Liver (tissue), 8 donors: ENCODE measurements at regions not wholly inside any gene's neighbourhood (a gene's known extent, or its start where the extent isn't known, plus 50 kb on each side); places are given as distances from the start of the nearest gene placed in this dataset.

Experiments
- DNase-seq: peaks from one replicate; pipeline ENCODE4 v3.0.0-alpha.2; 2017; ENCODE audit warnings: low spot score
- H3K27ac ChIP-seq, 2 donors: one replicate each; pipeline ENCODE4 v1.7.0; 2013; ENCODE audit warnings: inconsistent platforms in 2 of 2, low read length in 2 of 2, control low read depth in 1 of 2, low read depth in 1 of 2, mild to moderate bottlenecking in 1 of 2
- H3K27me3 ChIP-seq, 4 donors: one replicate each; pipeline versions ENCODE4 v1.6.1 to v1.7.0; 2013; ENCODE audit warnings: low read length in 3 of 4, inconsistent platforms in 1 of 4, mild to moderate bottlenecking in 1 of 4, moderate library complexity in 1 of 4; ENCODE audit not compliant: control insufficient read depth in 4 of 4, insufficient read depth in 4 of 4
- H3K36me3 ChIP-seq, 4 donors: one replicate each; pipeline versions ENCODE4 v1.6.1 to v1.7.0; 2013; ENCODE audit warnings: low read length in 3 of 4, mild to moderate bottlenecking in 3 of 4, low read depth in 1 of 4, moderate library complexity in 1 of 4; ENCODE audit not compliant: control insufficient read depth in 4 of 4, insufficient read depth in 3 of 4
- H3K4me1 ChIP-seq, 4 donors: one replicate each; pipeline versions ENCODE4 v1.6.1 to v1.7.0; 2013; ENCODE audit warnings: low read length in 3 of 4, mild to moderate bottlenecking in 3 of 4, moderate library complexity in 1 of 4; ENCODE audit not compliant: control insufficient read depth in 4 of 4, insufficient read depth in 4 of 4
- H3K4me3 ChIP-seq, 3 donors: one replicate each; pipeline versions ENCODE4 v1.6.1 to v1.7.0; 2013; ENCODE audit warnings: low read length in 3 of 3, control low read depth in 1 of 3, low read depth in 1 of 3, mild to moderate bottlenecking in 1 of 3
- H3K9ac ChIP-seq, 2 donors: one replicate each; pipeline ENCODE4 v1.7.0; 2013; ENCODE audit warnings: low read length in 2 of 2, mild to moderate bottlenecking in 2 of 2, moderate library complexity in 2 of 2, control low read depth in 1 of 2, low read depth in 1 of 2
- H3K9me3 ChIP-seq, 4 donors: one replicate each; pipeline versions ENCODE4 v1.6.1 to v1.7.0; 2013; ENCODE audit warnings: low read length in 3 of 4; ENCODE audit not compliant: control insufficient read depth in 4 of 4
- FOXA2 ChIP-seq: IDR thresholded peaks from 2 replicates; pipeline ENCODE4 v1.6.1; 2016; ENCODE audit warnings: antibody characterized with exemption
- HNF4A ChIP-seq, 2 donors: conservative IDR thresholded peaks; 2 replicates each; pipeline ENCODE4 v1.6.1; 2016; ENCODE audit warnings: antibody characterized with exemption in 2 of 2, mild to moderate bottlenecking in 2 of 2
- HNF4G ChIP-seq: IDR thresholded peaks from 2 replicates; pipeline ENCODE4 v1.6.1; 2016; ENCODE audit warnings: antibody characterized with exemption
- NR2F2 ChIP-seq: IDR thresholded peaks from 2 replicates; pipeline ENCODE4 v1.6.1; 2016; ENCODE audit warnings: antibody characterized with exemption
- RXRA ChIP-seq, 2 donors: IDR thresholded peaks; 2 replicates each; pipeline ENCODE4 v1.6.1; 2017 to 2018; ENCODE audit warnings: antibody characterized with exemption in 2 of 2, mild to moderate bottlenecking in 1 of 2
- SP1 ChIP-seq: IDR thresholded peaks from 2 replicates; pipeline ENCODE4 v1.6.1; 2018; ENCODE audit warnings: antibody characterized with exemption, mild to moderate bottlenecking
- TAF1 ChIP-seq: conservative IDR thresholded peaks from 2 replicates; pipeline ENCODE4 v1.6.1; 2016; ENCODE audit warnings: antibody characterized with exemption, mild to moderate bottlenecking
- WGBS: extraction: QIAGEN DNeasy Blood & Tissue Kit; methylation state at CpG from one replicate; pipeline ENCODE4 v1.1.7; 2013; 5-methylcytosine and 5-hydroxymethylcytosine counted together
- TF ChIP-seq, protein P1 (sequence below): IDR thresholded peaks from 2 replicates; pipeline ENCODE4 v1.6.1; 2016; ENCODE audit warnings: antibody characterized with exemption
- TF ChIP-seq, protein P2 (sequence below): fragments of 150-350 bp; IDR thresholded peaks from 2 replicates; pipeline ENCODE4 v1.5.1; 2017; ENCODE audit warnings: improper control_type of control experiment, low read depth, low read length; ENCODE audit not compliant: missing input control
- TF ChIP-seq, protein P3 (sequence below): IDR thresholded peaks from 2 replicates; pipeline ENCODE4 v1.6.1; 2016; ENCODE audit warnings: antibody characterized with exemption
- TF ChIP-seq, protein P4 (sequence below): IDR thresholded peaks from 2 replicates; pipeline ENCODE4 v1.6.1; 2016; ENCODE audit warnings: antibody characterized with exemption
- TF ChIP-seq, protein P5 (sequence below): IDR thresholded peaks from 2 replicates; pipeline ENCODE4 v1.6.1; 2016; ENCODE audit warnings: antibody characterized with exemption, mild to moderate bottlenecking
- donor health status: healthy.
- donor health status: healthy.
- donor health status: healthy.
- donor health status: healthy.
- donor health status: healthy.

DNA sequence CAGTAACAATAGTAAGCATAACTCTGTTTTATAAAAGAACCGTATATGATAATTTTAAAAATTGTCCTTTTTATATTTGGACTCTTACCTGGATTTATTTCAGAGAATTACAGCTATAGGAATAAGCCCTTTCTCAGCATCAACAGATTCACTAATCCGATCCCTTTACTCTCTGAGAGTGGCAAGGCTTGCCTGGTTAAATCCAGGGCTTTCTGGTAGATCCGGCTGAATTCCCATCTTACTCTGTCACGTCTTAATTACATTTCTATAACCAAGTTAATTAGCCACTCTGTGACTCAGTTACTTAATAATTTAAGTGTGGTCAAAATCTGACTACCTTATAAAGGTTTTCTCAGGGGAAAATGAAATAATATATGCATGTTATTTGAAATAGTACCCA is 294.7 kb downstream of the FRK start:
- no peak for DNase-seq
- no peaks in the 10 kb centered on the region for H3K27me3 ChIP-seq
- H3K9ac ChIP-seq = no peak overlapping the region
- no peak for TF ChIP-seq RXRA (IDR thresholded peaks at IDR 0.05)
- TF ChIP-seq, protein P1, sequence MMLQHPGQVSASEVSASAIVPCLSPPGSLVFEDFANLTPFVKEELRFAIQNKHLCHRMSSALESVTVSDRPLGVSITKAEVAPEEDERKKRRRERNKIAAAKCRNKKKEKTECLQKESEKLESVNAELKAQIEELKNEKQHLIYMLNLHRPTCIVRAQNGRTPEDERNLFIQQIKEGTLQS = no peak
- TF ChIP-seq, protein P2, sequence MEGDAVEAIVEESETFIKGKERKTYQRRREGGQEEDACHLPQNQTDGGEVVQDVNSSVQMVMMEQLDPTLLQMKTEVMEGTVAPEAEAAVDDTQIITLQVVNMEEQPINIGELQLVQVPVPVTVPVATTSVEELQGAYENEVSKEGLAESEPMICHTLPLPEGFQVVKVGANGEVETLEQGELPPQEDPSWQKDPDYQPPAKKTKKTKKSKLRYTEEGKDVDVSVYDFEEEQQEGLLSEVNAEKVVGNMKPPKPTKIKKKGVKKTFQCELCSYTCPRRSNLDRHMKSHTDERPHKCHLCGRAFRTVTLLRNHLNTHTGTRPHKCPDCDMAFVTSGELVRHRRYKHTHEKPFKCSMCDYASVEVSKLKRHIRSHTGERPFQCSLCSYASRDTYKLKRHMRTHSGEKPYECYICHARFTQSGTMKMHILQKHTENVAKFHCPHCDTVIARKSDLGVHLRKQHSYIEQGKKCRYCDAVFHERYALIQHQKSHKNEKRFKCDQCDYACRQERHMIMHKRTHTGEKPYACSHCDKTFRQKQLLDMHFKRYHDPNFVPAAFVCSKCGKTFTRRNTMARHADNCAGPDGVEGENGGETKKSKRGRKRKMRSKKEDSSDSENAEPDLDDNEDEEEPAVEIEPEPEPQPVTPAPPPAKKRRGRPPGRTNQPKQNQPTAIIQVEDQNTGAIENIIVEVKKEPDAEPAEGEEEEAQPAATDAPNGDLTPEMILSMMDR = no peak
- no peak for TF ChIP-seq TAF1
- no peak for TF ChIP-seq FOXA2
- no peak for TF ChIP-seq NR2F2
- TF ChIP-seq, protein P3, sequence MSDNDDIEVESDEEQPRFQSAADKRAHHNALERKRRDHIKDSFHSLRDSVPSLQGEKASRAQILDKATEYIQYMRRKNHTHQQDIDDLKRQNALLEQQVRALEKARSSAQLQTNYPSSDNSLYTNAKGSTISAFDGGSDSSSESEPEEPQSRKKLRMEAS = no peak
- TF ChIP-seq, protein P4, sequence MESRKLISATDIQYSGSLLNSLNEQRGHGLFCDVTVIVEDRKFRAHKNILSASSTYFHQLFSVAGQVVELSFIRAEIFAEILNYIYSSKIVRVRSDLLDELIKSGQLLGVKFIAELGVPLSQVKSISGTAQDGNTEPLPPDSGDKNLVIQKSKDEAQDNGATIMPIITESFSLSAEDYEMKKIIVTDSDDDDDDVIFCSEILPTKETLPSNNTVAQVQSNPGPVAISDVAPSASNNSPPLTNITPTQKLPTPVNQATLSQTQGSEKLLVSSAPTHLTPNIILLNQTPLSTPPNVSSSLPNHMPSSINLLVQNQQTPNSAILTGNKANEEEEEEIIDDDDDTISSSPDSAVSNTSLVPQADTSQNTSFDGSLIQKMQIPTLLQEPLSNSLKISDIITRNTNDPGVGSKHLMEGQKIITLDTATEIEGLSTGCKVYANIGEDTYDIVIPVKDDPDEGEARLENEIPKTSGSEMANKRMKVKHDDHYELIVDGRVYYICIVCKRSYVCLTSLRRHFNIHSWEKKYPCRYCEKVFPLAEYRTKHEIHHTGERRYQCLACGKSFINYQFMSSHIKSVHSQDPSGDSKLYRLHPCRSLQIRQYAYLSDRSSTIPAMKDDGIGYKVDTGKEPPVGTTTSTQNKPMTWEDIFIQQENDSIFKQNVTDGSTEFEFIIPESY = no peak
- no peak for TF ChIP-seq SP1
- TF ChIP-seq HNF4A (conservative IDR thresholded peaks at IDR 0.05) = no peak
- TF ChIP-seq, protein P5, sequence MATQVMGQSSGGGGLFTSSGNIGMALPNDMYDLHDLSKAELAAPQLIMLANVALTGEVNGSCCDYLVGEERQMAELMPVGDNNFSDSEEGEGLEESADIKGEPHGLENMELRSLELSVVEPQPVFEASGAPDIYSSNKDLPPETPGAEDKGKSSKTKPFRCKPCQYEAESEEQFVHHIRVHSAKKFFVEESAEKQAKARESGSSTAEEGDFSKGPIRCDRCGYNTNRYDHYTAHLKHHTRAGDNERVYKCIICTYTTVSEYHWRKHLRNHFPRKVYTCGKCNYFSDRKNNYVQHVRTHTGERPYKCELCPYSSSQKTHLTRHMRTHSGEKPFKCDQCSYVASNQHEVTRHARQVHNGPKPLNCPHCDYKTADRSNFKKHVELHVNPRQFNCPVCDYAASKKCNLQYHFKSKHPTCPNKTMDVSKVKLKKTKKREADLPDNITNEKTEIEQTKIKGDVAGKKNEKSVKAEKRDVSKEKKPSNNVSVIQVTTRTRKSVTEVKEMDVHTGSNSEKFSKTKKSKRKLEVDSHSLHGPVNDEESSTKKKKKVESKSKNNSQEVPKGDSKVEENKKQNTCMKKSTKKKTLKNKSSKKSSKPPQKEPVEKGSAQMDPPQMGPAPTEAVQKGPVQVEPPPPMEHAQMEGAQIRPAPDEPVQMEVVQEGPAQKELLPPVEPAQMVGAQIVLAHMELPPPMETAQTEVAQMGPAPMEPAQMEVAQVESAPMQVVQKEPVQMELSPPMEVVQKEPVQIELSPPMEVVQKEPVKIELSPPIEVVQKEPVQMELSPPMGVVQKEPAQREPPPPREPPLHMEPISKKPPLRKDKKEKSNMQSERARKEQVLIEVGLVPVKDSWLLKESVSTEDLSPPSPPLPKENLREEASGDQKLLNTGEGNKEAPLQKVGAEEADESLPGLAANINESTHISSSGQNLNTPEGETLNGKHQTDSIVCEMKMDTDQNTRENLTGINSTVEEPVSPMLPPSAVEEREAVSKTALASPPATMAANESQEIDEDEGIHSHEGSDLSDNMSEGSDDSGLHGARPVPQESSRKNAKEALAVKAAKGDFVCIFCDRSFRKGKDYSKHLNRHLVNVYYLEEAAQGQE = no peak
- TF ChIP-seq HNF4G = no peak
- no peaks in the 10 kb centered on the region for H3K9me3 ChIP-seq
- H3K27ac ChIP-seq = no peak overlapping the region
- no peaks in the 10 kb centered on the region for H3K36me3 ChIP-seq
- H3K4me1 ChIP-seq = no peaks in the 10 kb centered on the region
- H3K4me3 ChIP-seq = no peak overlapping the region
- WGBS = 81% methylated on average over 4 of the region's 4 CpGs

DNA sequence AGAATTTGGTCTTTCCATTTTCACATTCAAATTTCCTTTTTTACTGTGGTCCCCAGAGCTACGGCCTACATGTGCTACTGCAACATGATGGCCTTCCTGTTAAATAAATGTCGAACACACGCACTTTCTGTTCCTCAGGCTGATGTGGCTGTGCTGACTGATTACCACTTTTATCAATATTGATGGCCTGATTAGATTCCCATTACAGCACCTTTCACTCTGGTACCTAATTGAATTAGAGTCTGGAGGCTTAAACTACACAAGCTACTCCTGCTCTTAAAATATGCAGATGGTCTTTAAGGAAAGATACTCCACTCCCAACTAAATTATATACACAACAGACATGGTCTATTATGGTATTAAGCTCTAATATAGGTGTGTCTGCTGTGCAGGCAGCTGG is 301.6 kb downstream of the FRK start:
- Histone ChIP-seq H3K9ac (no peak overlapping the region), H3K9me3 (peaks cover 0 to 4% (median 0%) of the 10 kb centered on the region in 4 donors), H3K27ac (no peak overlapping the region), H3K4me1 (no peaks in the 10 kb centered on the region), H3K36me3 (no peaks in the 10 kb centered on the region), H3K4me3 (no peak overlapping the region), H3K27me3 (no peaks in the 10 kb centered on the region)
- TF ChIP-seq, protein P1 = no peak
- TF ChIP-seq NR2F2 = no peak
- TF ChIP-seq, protein P3 = no peak
- TF ChIP-seq RXRA (IDR thresholded peaks at IDR 0.05) = no peak
- TF ChIP-seq HNF4A (conservative IDR thresholded peaks at IDR 0.05) = no peak
- TF ChIP-seq, protein P2 = no peak
- TF ChIP-seq, protein P4 = no peak
- no peak for TF ChIP-seq FOXA2
- no peak for DNase-seq
- 90% methylated on average over 3 of the region's 3 CpGs for WGBS
